ENCODE measurements at regions not wholly inside any gene's neighbourhood (a gene's known extent, or its start where the extent isn't known, plus 50 kb on each side); places are given as distances from the start of the nearest gene placed in this dataset.

DNA sequence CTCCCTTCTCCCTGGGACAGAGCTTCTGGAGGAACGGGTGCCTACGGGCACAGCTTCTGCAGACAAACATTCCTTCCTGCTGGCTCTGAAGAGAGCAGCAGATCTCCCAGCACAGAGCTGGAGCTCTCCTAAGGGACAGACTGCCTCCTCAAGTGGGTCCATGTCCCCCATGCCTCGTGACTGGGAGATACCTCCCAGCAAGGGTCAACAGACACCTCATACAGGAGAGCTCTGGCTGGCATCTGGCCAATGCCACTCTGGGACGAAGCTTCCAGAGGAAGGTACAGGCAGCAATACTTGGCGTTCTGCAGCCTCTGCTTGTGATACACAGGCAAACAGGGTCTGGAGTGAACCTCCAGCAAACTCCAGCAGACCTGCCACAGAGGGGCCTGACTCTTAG, 227.9 kb downstream of the SPATA31D1 start:
- no peak for TF ChIP-seq CTCF (IDR thresholded peaks at IDR 0.05; ENCODE audit: insufficient read depth, low read depth, low read length)
- H3K4me3 ChIP-seq (ENCODE audit: low read depth, low read length): no peak overlapping the region
- DNase-seq (ENCODE audit: low read depth): no peak

DNA sequence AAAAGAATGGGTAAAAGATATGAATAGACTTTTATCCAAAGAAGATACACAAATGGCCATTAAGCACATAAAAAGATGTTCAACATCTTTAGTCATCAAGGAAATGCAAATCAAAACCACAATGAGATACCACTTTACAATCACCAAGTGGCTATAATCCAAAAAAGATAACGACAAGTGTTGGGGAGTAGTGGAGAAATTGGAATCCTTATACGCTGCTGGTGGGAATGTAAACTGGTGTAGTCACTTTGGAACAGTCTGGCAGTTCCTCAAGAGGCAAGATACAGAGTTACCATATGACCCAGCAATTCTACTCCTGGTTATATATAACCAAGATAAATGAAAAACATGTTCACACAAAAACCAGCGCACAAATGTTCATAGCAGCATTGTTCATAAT, 234.9 kb downstream of the SPATA31D1 start:
- no peak overlapping the region for H3K4me3 ChIP-seq (ENCODE audit: low read depth, low read length)
- no peak for TF ChIP-seq CTCF (IDR thresholded peaks at IDR 0.05; ENCODE audit: insufficient read depth, low read depth, low read length)
- DNase-seq (ENCODE audit: low read depth): peak; percentile 2

- TF ChIP-seq CTCF (IDR thresholded peaks at IDR 0.05; ENCODE audit: insufficient read depth, low read depth, low read length): no peak
- no peak for DNase-seq (ENCODE audit: low read depth)
- H3K4me3 ChIP-seq (ENCODE audit: low read depth, low read length): no peak overlapping the region
These were observed 242.8 kb downstream of the SPATA31D1 start for GRCh38 chr9:82231411-82231810.

- no peak overlapping the region for H3K4me3 ChIP-seq (ENCODE audit: low read depth, low read length)
- no peak for TF ChIP-seq CTCF (IDR thresholded peaks at IDR 0.05; ENCODE audit: insufficient read depth, low read depth, low read length)
These were observed 245.8 kb downstream of the SPATA31D1 start for GRCh38 chr9:82234160-82234943.

DNA sequence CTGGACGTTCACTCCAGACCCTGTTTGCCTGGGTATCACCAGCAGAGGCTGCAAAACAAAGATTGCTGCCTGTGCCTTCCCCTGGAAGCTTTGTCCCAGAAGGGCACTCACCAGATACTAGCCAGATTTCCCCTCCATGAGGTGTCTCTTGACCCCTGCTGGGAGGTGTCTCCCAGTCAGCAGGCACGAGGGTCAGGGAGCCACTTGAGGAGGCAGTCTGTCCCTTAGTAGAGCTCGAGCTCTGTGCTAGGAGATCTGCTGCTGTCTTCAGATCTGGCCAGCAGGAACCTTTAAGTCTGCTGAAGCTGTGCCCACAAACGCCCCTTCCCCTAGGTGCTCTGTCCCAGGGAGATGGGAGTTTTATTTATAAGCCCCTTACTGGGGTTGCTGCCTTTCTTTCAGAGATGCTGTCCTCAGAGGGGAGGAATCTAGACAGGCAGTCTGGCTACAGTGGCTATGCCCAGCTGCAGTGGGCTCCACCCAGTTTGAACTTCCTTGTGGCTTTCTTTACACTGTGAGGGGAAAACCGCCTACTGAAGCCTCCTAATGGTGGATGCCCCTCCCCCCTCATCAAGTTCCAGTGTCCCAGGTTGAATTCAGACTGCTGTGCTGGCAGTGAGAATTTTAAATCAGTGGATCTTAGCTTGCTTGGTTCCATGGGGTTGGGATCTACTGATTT, 253.9 kb downstream of the SPATA31D1 start:
- no peak for DNase-seq (ENCODE audit: low read depth)
- no peak for TF ChIP-seq CTCF (IDR thresholded peaks at IDR 0.05; ENCODE audit: insufficient read depth, low read depth, low read length)
- H3K4me3 ChIP-seq (ENCODE audit: low read depth, low read length): no peak overlapping the region

More at GRCh38 chr9:82234160-82234943, 245.8 kb downstream of the SPATA31D1 start:
- DNase-seq (ENCODE audit: low read depth): no peak

DNA sequence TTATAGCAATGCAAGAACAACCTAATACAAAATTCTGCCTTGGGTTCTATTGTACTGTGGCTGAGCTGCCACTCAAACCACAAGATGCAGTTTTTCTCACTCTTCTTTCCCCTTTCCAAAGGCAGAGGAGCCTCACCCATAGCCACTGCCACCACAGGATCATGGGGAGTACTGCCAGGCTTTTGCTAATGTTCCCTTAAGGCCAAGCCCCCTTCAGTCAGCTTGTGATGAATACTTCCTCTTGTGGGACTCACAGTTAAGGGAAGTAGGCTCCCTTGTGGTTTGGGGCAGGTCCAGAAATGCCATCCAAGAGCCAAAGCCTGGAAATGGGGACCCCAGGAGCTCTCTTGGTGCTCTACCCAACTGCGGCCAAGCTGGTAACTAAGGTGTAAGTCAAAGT, 258.7 kb downstream of the SPATA31D1 start:
- TF ChIP-seq CTCF (IDR thresholded peaks at IDR 0.05; ENCODE audit: insufficient read depth, low read depth, low read length): no peak
- H3K4me3 ChIP-seq (ENCODE audit: low read depth, low read length): no peak overlapping the region
- no peak for DNase-seq (ENCODE audit: low read depth)

Data from fibroblast of villous mesenchyme (primary cell).